Activated CD8-positive, alpha-beta memory T cell treated with anti-CD3 and anti-CD28 coated beads, Interleukin-2, amount 10 ng/mL, durations not matched to agents 7 days and 5 days (primary cell): ENCODE measurements at regions not wholly inside any gene's neighbourhood (a gene's known extent, or its start where the extent isn't known, plus 50 kb on each side); places are given as distances from the start of the nearest gene placed in this dataset.

Experiments used
- ATAC-seq: fragments of 150-1000 bp; cut with Tn5 transposase; one replicate; pipeline ENCODE4 v1.10.0; 2021; ENCODE audit warnings: moderate library complexity
- CTCF ChIA-PET: fragments of 350-600 bp; sonication (Branson Sonifier 250); formaldehyde crosslinking; loops from one replicate; lab custom pipeline; 2021; ENCODE audit warnings: antibody characterized with exemption; lab: Charles Lee
- DNase-seq: peaks from one replicate; pipeline ENCODE4 v3.0.0-alpha.2; 2020
- H3K27ac Mint-ChIP-seq: one replicate; pipeline ENCODE4 v1.8.0; 2021; ENCODE audit warnings: mild to moderate bottlenecking, mixed read lengths
- H3K27me3 Mint-ChIP-seq: one replicate; pipeline ENCODE4 v1.8.0; 2021; ENCODE audit warnings: mixed read lengths
- H3K36me3 Mint-ChIP-seq: one replicate; pipeline ENCODE4 v1.8.0; 2021; ENCODE audit warnings: mild to moderate bottlenecking, mixed read lengths
- H3K4me1 Mint-ChIP-seq: one replicate; pipeline ENCODE4 v1.8.0; 2021; ENCODE audit warnings: mixed read lengths
- H3K4me3 Mint-ChIP-seq: one replicate; pipeline ENCODE4 v1.8.0; 2021; ENCODE audit warnings: mild to moderate bottlenecking, moderate library complexity, mixed read lengths
- H3K9me3 Mint-ChIP-seq: one replicate; pipeline ENCODE4 v1.8.0; 2022; ENCODE audit warnings: low read depth, mixed read lengths

DNA sequence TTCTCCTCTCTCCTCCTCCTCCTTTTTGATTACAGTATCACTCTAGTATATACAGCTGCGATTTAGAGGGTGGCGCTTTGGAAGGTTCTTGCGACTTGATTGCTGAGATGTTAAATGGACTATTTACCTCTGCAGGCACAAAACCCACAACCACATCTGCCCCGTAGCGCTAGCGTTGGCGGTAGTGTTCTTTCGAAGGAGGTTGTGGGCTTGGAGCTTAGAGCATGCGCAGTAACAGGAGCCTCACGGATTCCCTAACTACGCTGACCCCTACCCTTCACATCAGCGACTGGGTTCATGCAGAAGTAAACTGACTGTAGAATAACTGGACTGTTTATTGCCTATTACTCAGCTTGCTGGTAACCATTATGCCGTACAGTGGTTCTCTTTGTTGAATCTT lies 58.0 kb downstream of the CGGBP1 start:
- H3K27ac Mint-ChIP-seq: peak overlapping the region; percentile 11
- H3K9me3 Mint-ChIP-seq: no peaks in the 10 kb centered on the region
- CTCF ChIA-PET: interaction anchor here (0.9 to 2.3 kb wide), 4 partner anchors 15 to 703 kb away, joined by 4 to 10 read pairs (median 6); no protein-coding TSS in a partner anchor
- DNase-seq (peak; percentile 50), ATAC-seq (no peak)
- no peaks in the 10 kb centered on the region for H3K36me3 Mint-ChIP-seq
- H3K4me3 Mint-ChIP-seq: peak overlapping the region; percentile 40
- peaks cover 5% of the 10 kb centered on the region for H3K27me3 Mint-ChIP-seq
- peaks cover 31% of the 10 kb centered on the region for H3K4me1 Mint-ChIP-seq

DNA sequence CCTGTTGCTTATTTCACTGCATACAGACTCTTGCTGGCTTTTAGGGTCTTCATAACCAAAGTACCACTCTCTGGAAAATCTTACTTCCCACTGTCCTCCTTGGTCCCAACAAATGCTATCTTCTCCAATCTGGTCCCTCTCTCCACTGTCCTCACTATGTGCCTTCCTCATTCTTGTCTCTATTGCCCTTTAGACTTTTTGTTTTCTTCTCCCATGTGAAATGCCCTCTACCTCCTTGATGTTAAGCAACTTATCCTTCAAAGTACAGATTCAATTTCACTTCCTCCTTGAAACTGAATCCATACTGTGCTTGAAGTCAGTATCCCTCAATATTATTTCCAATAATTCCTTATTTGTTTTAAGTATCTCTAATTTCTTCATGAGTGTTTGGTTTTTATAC lies 60.8 kb downstream of the CGGBP1 start:
- Mint-ChIP-seq H3K36me3 (no peaks in the 10 kb centered on the region), H3K27ac (no peak overlapping the region), H3K4me1 (peaks cover 23% of the 10 kb centered on the region), H3K27me3 (peaks cover 8% of the 10 kb centered on the region), H3K9me3 (no peaks in the 10 kb centered on the region), H3K4me3 (no peak overlapping the region)
- ATAC-seq (no peak), DNase-seq (no peak)
- CTCF ChIA-PET: interaction anchor here (1.3 kb wide), 1 partner anchor 13 kb away, joined by 3 read pairs; no protein-coding TSS in a partner anchor

DNA sequence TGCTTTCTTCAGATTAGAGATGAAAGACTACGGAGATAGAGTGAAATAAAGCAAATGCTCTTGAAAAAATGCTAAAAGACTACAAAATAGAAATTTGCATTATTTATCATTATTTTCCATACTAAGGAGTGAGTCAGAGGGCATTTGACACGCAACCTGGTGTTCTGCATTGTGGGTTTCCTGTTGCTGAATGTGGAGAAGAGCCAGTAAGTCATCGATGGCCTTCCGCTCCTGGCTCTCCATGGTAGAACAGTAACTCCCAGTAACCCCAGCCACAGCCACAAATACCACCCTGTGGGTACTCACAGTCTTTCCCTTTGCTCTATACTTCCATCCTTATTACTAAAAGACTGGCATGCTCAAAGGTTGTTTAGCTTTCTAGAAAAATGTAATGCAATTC lies 61.5 kb downstream of the CGGBP1 start:
- DNase-seq (peak; percentile 83), ATAC-seq (peak; percentile 92)
- H3K36me3 Mint-ChIP-seq: no peaks in the 10 kb centered on the region
- CTCF ChIA-PET: no interaction called here
- no peaks in the 10 kb centered on the region for H3K9me3 Mint-ChIP-seq
- H3K4me3 Mint-ChIP-seq: peak overlapping the region; percentile 62
- peaks cover 23% of the 10 kb centered on the region for H3K4me1 Mint-ChIP-seq
- peak overlapping the region; percentile 57 for H3K27ac Mint-ChIP-seq
- H3K27me3 Mint-ChIP-seq: peaks cover 8% of the 10 kb centered on the region

DNA sequence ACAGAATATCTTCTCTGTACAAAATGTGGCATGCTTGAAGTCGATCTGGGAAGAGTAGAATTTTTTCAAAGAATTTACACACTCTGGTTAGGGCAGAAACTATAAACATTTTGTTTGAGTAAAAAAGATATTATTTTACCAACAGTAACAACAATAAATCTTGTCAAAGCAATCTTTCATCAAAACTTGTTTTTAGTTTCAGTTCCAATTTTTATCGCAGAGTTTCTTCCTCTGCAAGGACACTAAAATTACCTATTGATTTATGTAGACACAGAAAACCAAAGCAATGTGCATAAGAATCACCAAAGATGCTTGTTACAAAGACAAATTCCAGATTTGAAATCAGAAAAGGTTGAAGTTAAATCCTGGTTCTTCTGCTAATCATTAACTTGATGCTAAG lies 61.9 kb downstream of the CGGBP1 start:
- peaks cover 8% of the 10 kb centered on the region for H3K27me3 Mint-ChIP-seq
- CTCF ChIA-PET: no interaction called here
- peak overlapping the region; percentile 44 for H3K27ac Mint-ChIP-seq
- H3K4me3 Mint-ChIP-seq: peak overlapping the region; percentile 62
- no peaks in the 10 kb centered on the region for H3K9me3 Mint-ChIP-seq
- H3K36me3 Mint-ChIP-seq: no peaks in the 10 kb centered on the region
- no peak for ATAC-seq
- H3K4me1 Mint-ChIP-seq: peaks cover 23% of the 10 kb centered on the region
- no peak for DNase-seq

DNA sequence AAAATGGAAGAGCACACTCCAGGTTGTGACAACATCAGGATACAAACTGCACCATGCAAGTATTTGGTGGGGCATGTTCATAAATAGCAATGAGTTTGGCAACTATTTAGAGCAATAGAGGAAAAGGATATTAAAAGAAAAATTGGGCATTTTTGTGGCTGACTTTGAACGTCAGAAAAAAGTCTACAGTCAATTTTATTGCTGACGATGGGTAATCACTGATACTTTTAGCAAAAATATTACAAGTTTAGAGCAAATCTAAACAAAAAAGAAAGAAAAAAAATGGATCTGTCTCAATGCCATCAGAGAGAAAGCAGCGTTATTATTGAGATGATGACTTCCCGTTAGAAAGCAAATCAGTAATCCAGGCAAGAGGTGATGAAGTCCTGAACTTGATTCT lies 65.2 kb downstream of the CGGBP1 start:
- H3K36me3 Mint-ChIP-seq: no peaks in the 10 kb centered on the region

DNA sequence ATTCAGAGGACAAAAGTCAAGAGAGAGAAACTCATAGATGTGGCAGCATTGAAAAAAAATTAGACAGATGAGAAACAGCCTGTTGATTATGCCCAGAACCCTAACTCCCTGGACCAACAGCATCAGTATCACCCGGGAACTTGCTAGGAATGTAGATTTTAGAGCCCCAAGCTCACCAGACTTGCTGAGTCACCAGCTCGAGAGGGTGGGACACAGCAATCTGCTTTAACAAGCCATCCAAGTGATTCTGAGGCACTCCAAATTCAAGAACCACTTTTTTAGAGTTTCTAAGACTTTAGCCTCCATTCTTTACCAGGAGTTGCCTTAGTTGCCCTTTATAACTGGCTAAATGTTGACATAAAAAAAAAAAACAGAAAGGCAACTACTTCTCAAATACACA lies 70.9 kb downstream of the CGGBP1 start:
- H3K27ac Mint-ChIP-seq: no peak overlapping the region
- no peaks in the 10 kb centered on the region for H3K36me3 Mint-ChIP-seq
- peaks cover 14% of the 10 kb centered on the region for H3K27me3 Mint-ChIP-seq
- H3K9me3 Mint-ChIP-seq: no peaks in the 10 kb centered on the region
- DNase-seq (no peak), ATAC-seq (no peak)
- CTCF ChIA-PET: no interaction called here
- no peaks in the 10 kb centered on the region for H3K4me1 Mint-ChIP-seq
- H3K4me3 Mint-ChIP-seq: no peak overlapping the region

More for the DNA sequence above, 65.2 kb downstream of the CGGBP1 start:
- CTCF ChIA-PET: no interaction called here
- no peak overlapping the region for H3K4me3 Mint-ChIP-seq
- H3K27ac Mint-ChIP-seq: no peak overlapping the region
- ATAC-seq (no peak), DNase-seq (no peak)
- no peaks in the 10 kb centered on the region for H3K9me3 Mint-ChIP-seq
- peaks cover 15% of the 10 kb centered on the region for H3K4me1 Mint-ChIP-seq
- peaks cover 6% of the 10 kb centered on the region for H3K27me3 Mint-ChIP-seq

DNA sequence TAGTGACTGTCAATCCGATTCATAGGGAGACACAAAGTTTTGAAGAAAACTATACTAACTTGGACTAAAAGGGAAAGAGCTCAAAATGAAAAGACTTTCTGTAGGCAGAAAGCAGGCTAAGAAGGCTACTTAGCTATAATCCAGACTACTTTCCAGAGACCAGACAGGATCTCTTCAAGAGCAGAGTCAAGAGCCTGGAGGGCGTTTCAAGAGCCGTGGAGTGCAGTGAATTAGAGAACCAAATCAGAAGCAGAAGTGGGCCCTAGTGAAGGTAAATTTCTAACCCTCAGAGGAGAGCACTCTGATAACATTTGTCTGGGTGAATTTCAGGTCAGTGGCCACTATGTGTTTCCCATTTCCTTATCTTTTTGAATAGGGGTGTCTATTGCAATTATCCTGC lies 76.4 kb downstream of the CGGBP1 start:
- Mint-ChIP-seq H3K4me1 (peaks cover 7% of the 10 kb centered on the region), H3K4me3 (no peak overlapping the region), H3K27me3 (peaks cover 11% of the 10 kb centered on the region), H3K27ac (no peak overlapping the region), H3K36me3 (no peaks in the 10 kb centered on the region), H3K9me3 (no peaks in the 10 kb centered on the region)
- ATAC-seq: no peak
- DNase-seq: no peak
- CTCF ChIA-PET: no interaction called here

DNA sequence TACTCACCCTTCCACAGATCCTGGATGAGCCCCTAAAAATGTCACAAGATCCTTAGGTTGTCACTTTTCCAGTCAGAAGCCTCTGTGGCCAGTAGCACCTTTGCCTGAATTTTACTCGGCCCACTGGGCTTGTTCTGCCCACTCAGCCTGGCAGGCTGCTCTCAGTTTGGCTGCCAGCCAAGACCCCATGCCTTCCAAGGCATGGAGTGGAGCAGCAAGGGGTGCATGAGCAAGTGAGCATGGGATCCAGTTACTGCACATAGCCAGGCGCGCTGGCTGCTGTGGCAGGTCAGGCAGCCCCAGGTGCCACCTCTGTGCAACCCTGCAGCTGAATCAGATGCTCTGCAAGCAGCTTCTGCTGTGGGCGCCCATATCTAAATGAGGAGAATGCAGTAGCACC lies 79.3 kb downstream of the CGGBP1 start:
- no peaks in the 10 kb centered on the region for H3K36me3 Mint-ChIP-seq
- CTCF ChIA-PET: no interaction called here
- no peaks in the 10 kb centered on the region for H3K9me3 Mint-ChIP-seq
- H3K4me1 Mint-ChIP-seq: peaks cover 7% of the 10 kb centered on the region
- ATAC-seq: no peak
- no peak overlapping the region for H3K27ac Mint-ChIP-seq
- H3K4me3 Mint-ChIP-seq: no peak overlapping the region
- peaks cover 17% of the 10 kb centered on the region for H3K27me3 Mint-ChIP-seq
- no peak for DNase-seq

DNA sequence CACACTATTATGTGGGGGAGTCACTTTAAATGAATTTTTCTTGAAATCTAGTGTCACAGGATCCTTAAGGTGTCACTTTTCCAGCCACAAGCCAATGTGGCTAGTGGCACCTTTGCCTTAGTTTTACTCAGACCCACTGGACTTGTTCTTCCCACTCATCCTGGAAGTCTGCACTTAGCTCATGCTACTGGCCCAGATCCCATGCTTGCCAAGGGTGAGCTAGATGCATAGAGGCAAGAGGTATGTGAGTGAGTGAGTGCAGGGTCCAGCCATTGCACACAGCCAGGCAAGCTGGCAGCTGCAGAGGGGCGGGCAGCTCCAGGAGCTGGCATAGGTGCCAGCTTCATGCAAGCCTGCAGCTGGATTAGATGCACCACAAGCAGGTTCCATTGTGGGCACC lies 81.0 kb downstream of the CGGBP1 start:
- Mint-ChIP-seq H3K27me3 (peaks cover 12% of the 10 kb centered on the region), H3K9me3 (no peaks in the 10 kb centered on the region), H3K36me3 (no peaks in the 10 kb centered on the region), H3K27ac (no peak overlapping the region), H3K4me1 (peaks cover 7% of the 10 kb centered on the region), H3K4me3 (no peak overlapping the region)
- DNase-seq (no peak), ATAC-seq (no peak)
- CTCF ChIA-PET: interaction anchor here (0.7 to 0.9 kb wide), 4 partner anchors 26 to 489 kb away, joined by 3 to 5 read pairs (median 4); no protein-coding TSS in a partner anchor

DNA sequence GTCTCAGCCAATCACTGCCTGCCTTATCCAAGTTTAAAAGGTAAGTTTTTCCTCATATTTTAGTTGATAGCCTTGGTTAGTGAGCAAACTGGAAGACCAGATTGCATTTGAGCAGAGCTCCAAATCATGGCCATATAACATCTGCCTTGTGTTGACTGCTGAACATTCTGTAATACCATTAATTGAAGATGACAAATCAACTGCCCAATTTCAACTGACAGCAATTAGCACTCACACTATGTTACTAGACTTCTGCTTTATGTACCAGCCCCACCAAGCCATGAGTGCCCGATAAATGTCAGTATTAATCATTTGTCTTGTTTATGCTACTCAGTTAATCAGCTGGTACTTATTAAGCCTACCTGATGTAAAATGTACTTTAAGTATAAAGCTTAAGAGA lies 83.1 kb downstream of the CGGBP1 start:
- ATAC-seq (no peak), DNase-seq (no peak)
- H3K4me1 Mint-ChIP-seq: peaks cover 7% of the 10 kb centered on the region
- H3K27ac Mint-ChIP-seq: no peak overlapping the region
- CTCF ChIA-PET: no interaction called here
- no peak overlapping the region for H3K4me3 Mint-ChIP-seq
- H3K36me3 Mint-ChIP-seq: no peaks in the 10 kb centered on the region
- H3K27me3 Mint-ChIP-seq: peaks cover 16% of the 10 kb centered on the region
- no peaks in the 10 kb centered on the region for H3K9me3 Mint-ChIP-seq

DNA sequence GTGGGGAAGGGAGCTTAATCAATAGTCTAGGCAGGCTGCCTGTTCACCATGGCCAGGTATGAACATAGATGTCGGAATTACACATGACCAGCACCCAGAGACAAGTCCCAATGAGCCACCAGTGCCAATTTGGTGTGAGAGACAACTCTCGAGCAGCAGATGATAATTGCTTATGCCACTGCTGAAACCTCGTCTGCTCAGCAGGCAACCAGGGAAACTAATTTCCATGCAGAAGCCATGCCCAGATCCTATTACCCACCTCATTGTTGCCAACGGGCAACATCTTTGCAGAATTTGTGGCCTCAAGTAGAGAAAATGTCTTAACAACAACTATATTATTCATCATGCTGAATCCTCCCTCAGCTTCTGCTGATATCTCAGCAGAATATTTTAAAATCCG lies 84.9 kb downstream of the CGGBP1 start:
- Mint-ChIP-seq H3K27me3 (peaks cover 17% of the 10 kb centered on the region), H3K9me3 (no peaks in the 10 kb centered on the region), H3K27ac (no peak overlapping the region), H3K36me3 (no peaks in the 10 kb centered on the region), H3K4me1 (no peaks in the 10 kb centered on the region), H3K4me3 (no peak overlapping the region)
- DNase-seq (no peak), ATAC-seq (no peak)
- CTCF ChIA-PET: no interaction called here

DNA sequence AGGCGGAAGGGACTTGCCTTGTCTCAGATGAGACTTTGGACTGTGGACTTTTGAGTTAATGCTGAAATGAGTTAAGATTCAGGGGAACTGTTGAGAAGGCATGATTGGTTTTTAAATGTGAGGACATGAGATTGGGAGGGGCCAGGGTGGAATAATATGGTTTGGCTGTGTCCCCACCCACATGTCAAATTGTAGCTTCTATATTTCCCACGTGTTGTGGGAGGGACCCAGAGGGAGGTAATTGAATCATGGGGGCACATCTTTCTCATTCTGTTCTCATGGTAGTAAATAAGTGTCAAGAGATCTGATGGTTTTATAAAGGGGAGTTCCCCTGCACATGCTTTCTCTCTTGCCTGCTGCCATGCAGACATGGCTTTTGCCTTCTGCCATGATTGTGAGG lies 89.2 kb downstream of the CGGBP1 start:
- H3K4me1 Mint-ChIP-seq: no peaks in the 10 kb centered on the region
- H3K27me3 Mint-ChIP-seq: peaks cover 11% of the 10 kb centered on the region
- no peak for ATAC-seq
- no peak overlapping the region for H3K27ac Mint-ChIP-seq
- H3K36me3 Mint-ChIP-seq: no peaks in the 10 kb centered on the region
- no peak overlapping the region for H3K4me3 Mint-ChIP-seq
- H3K9me3 Mint-ChIP-seq: no peaks in the 10 kb centered on the region
- DNase-seq: no peak
- CTCF ChIA-PET: no interaction called here

DNA sequence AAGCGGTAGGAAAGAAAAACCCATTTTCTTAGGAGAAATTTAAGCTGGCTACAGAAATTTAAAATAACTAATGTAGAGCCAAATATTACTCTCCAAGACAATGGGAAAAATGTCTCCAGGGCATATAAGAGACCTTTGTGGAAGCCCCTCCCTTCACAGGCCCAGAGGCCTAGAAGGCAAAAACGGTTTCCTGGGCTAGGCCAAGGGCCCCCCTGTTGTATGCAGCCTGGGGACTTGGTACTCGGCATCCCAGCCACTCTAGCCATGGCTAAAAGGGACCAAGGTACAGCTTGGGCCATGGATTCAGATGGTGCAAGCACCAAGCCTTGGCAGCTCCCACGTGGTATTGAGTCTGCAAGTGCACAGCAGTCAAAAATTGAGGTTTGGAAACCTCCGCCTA lies 90.1 kb downstream of the CGGBP1 start:
- H3K4me1 Mint-ChIP-seq: no peaks in the 10 kb centered on the region
- H3K9me3 Mint-ChIP-seq: no peaks in the 10 kb centered on the region
- no peak overlapping the region for H3K27ac Mint-ChIP-seq
- ATAC-seq (no peak), DNase-seq (no peak)
- H3K27me3 Mint-ChIP-seq: peaks cover 7% of the 10 kb centered on the region
- CTCF ChIA-PET: no interaction called here
- no peak overlapping the region for H3K4me3 Mint-ChIP-seq
- H3K36me3 Mint-ChIP-seq: no peaks in the 10 kb centered on the region

DNA sequence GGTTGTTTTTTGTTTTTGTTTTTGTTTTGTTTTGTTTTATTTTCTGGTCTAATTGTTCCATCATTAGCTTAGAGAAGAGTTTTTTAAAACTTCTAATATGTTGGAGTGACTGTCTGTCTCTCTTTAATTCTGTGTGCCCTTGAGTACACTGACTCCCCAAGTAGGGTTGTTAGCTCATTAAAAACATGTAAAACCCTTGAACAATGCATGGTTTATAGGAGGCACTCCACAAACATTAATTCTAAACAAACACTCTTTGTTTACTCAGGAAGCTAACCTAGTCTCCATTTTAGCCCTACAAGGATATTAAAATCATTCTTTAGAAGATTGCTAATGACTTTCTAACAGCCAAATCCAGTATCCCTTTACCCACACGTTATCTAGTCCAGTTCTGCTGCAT lies 100.5 kb downstream of the CGGBP1 start:
- no peak for ATAC-seq
- Mint-ChIP-seq H3K4me3 (no peak overlapping the region), H3K27me3 (peaks cover 15% of the 10 kb centered on the region), H3K4me1 (no peaks in the 10 kb centered on the region), H3K27ac (no peak overlapping the region), H3K36me3 (no peaks in the 10 kb centered on the region), H3K9me3 (no peaks in the 10 kb centered on the region)
- no peak for DNase-seq
- CTCF ChIA-PET: no interaction called here

DNA sequence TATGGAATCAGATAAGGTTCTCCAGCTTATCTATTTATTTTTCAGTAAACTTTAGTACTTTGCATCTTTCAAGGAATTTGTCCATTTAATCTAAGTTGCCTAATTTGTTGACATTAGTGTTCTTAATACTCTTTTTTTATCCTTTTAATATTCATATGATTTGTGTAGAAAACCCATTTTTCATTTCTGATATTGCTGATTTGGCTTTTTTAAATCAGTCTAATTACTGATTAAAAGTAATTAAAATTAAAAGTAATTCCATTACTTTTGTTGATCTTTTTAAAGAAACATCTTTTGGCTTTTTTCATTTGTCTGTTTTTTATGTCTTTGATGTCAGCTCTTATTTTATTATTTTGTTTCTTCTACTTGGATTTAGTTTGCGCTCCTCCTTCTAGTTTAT lies 101.2 kb downstream of the CGGBP1 start:
- no peak for ATAC-seq
- no peak for DNase-seq
- CTCF ChIA-PET: interaction anchor here (0.7 kb wide), 1 partner anchor 9 kb away, joined by 3 read pairs; no protein-coding TSS in a partner anchor
- H3K4me1 Mint-ChIP-seq: no peaks in the 10 kb centered on the region
- H3K36me3 Mint-ChIP-seq: no peaks in the 10 kb centered on the region
- H3K27me3 Mint-ChIP-seq: peaks cover 18% of the 10 kb centered on the region
- H3K4me3 Mint-ChIP-seq: no peak overlapping the region
- no peak overlapping the region for H3K27ac Mint-ChIP-seq
- H3K9me3 Mint-ChIP-seq: no peaks in the 10 kb centered on the region
